ENCODE measurements at regions not wholly inside any gene's neighbourhood (a gene's known extent, or its start where the extent isn't known, plus 50 kb on each side); places are given as distances from the start of the nearest gene placed in this dataset.
A peak's percentile ranks its signal among the peaks of the same experiment; 100 is the strongest.

- Histone ChIP-seq H3K27me3 (no peaks in the 10 kb centered on the region), H3K4me3 (no peak overlapping the region), H3K36me3 (no peaks in the 10 kb centered on the region), H3K9me3 (peaks cover 0 to 5% (median 0%) of the 10 kb centered on the region in 4 donors), H3K4me1 (no peaks in the 10 kb centered on the region), H3K27ac (no peak overlapping the region)
- 94 to 95% methylated on average over 1 of the region's 1 CpG for WGBS, 2 donors
- no peak for DNase-seq
- no peak for TF ChIP-seq POLR2A (IDR thresholded peaks at IDR 0.05)
- TF ChIP-seq EP300 (IDR thresholded peaks at IDR 0.05): no peak
- TF ChIP-seq CTCF (IDR thresholded peaks at IDR 0.05): no peak
- no peak for TF ChIP-seq POLR2AphosphoS5 (IDR thresholded peaks at IDR 0.05)
- no peak for ATAC-seq (ENCODE audit: low FRiP score in 2 of 2)
Observed at GRCh38 chr2:2822143-2822542, 491.1 kb upstream of the MYT1L start.

GRCh38 chr2:2812648-2813047 lies 481.6 kb upstream of the MYT1L start:
- no peaks in the 10 kb centered on the region for H3K4me1 ChIP-seq
- H3K9me3 ChIP-seq: peaks cover 0 to 13% (median 8%) of the 10 kb centered on the region in 4 donors
- TF ChIP-seq EP300 (IDR thresholded peaks at IDR 0.05) (no peak), CTCF (IDR thresholded peaks at IDR 0.05) (no peak), POLR2AphosphoS5 (IDR thresholded peaks at IDR 0.05) (no peak), POLR2A (IDR thresholded peaks at IDR 0.05) (no peak)
- H3K27me3 ChIP-seq: no peaks in the 10 kb centered on the region
- ATAC-seq (ENCODE audit: low FRiP score in 2 of 2): no peak
- H3K4me3 ChIP-seq: no peak overlapping the region
- 75 to 81% methylated on average over 2 of the region's 2 CpGs for WGBS, 2 donors
- no peak overlapping the region for H3K27ac ChIP-seq
- H3K36me3 ChIP-seq: no peaks in the 10 kb centered on the region
- DNase-seq: peak in 1 of 2 donors; percentile 15

- 61 to 63% methylated on average over 3 of the region's 3 CpGs for WGBS, 2 donors
- ATAC-seq (ENCODE audit: low FRiP score in 2 of 2): peak in 1 of 2 donors; percentile 11
- no peak overlapping the region for H3K4me3 ChIP-seq
Observed at GRCh38 chr2:2812117-2812516, 481.0 kb upstream of the MYT1L start.

GRCh38 chr2:2810504-2810903 lies 479.4 kb upstream of the MYT1L start:
- Histone ChIP-seq H3K4me3 (no peak overlapping the region), H3K27me3 (no peaks in the 10 kb centered on the region), H3K4me1 (no peaks in the 10 kb centered on the region), H3K36me3 (no peaks in the 10 kb centered on the region), H3K9me3 (peaks cover 0 to 13% (median 8%) of the 10 kb centered on the region in 4 donors), H3K27ac (no peak overlapping the region)
- DNase-seq (no peak), ATAC-seq (ENCODE audit: low FRiP score in 2 of 2) (no peak)
- TF ChIP-seq CTCF (IDR thresholded peaks at IDR 0.05): no peak
- no peak for TF ChIP-seq EP300 (IDR thresholded peaks at IDR 0.05)
- TF ChIP-seq POLR2A (IDR thresholded peaks at IDR 0.05): no peak
- no peak for TF ChIP-seq POLR2AphosphoS5 (IDR thresholded peaks at IDR 0.05)
- 70 to 80% methylated on average over 4 to 6 of the region's 6 CpGs for WGBS, 2 donors

More at GRCh38 chr2:2812117-2812516, 481.0 kb upstream of the MYT1L start:
- H3K36me3 ChIP-seq: no peaks in the 10 kb centered on the region
- H3K27me3 ChIP-seq: no peaks in the 10 kb centered on the region
- no peak for TF ChIP-seq CTCF (IDR thresholded peaks at IDR 0.05)
- TF ChIP-seq POLR2A (IDR thresholded peaks at IDR 0.05): no peak
- no peak for TF ChIP-seq POLR2AphosphoS5 (IDR thresholded peaks at IDR 0.05)
- peaks cover 0 to 13% (median 8%) of the 10 kb centered on the region in 4 donors for H3K9me3 ChIP-seq
- no peak overlapping the region for H3K27ac ChIP-seq
- no peaks in the 10 kb centered on the region for H3K4me1 ChIP-seq
- peak in 1 of 2 donors; percentile 8 for DNase-seq

- no peak overlapping the region for H3K4me3 ChIP-seq
- ATAC-seq (ENCODE audit: low FRiP score in 2 of 2): no peak
Observed at GRCh38 chr2:2809771-2810170, 478.7 kb upstream of the MYT1L start.

More at GRCh38 chr2:2809771-2810170, 478.7 kb upstream of the MYT1L start:
- 87 to 96% methylated on average over 4 to 7 of the region's 7 CpGs for WGBS, 2 donors
- TF ChIP-seq POLR2AphosphoS5 (IDR thresholded peaks at IDR 0.05): no peak
- no peak for TF ChIP-seq CTCF (IDR thresholded peaks at IDR 0.05)
- TF ChIP-seq EP300 (IDR thresholded peaks at IDR 0.05): no peak
- TF ChIP-seq POLR2A (IDR thresholded peaks at IDR 0.05): no peak
- no peak overlapping the region for H3K27ac ChIP-seq
- H3K9me3 ChIP-seq: peaks cover 0 to 13% (median 8%) of the 10 kb centered on the region in 4 donors
- H3K4me1 ChIP-seq: no peaks in the 10 kb centered on the region
- H3K27me3 ChIP-seq: no peaks in the 10 kb centered on the region
- DNase-seq: no peak
- no peaks in the 10 kb centered on the region for H3K36me3 ChIP-seq
